GM18909 (cell line): ENCODE measurements at regions not wholly inside any gene's neighbourhood (a gene's known extent, or its start where the extent isn't known, plus 50 kb on each side); places are given as distances from the start of the nearest gene placed in this dataset.
A peak's percentile ranks its signal among the peaks of the same experiment; 100 is the strongest.

Experiments
- ATAC-seq: cut with Tn5 transposase; IDR thresholded peaks from one replicate; pipeline ENCODE4 v1.9.1; 2021; ENCODE audit warnings: mild to moderate bottlenecking; ENCODE audit not compliant: unreplicated experiment, poor library complexity

- no peak for ATAC-seq
Observed at GRCh38 chr7:13060173-13060572, 372.7 kb downstream of the ARL4A start.

DNA sequence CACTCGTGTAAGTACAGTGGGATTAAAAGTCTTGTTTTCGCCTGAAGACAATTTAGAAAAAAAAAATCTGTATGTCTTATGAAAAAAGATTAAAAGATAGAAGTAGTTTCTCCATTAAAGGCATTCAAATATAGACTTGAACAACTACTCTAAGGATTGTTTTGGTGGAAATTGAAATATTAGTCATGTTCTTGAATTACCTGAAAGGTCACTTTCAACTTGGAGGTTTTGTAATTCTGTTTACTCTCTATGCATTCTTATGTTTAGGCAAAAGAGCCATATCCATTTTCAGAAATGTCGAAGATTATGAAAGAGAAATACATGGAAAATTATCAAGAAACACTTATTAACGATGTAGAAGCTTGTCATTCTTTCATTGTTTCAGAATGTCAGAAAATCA is 373.7 kb downstream of the ARL4A start:
- no peak for ATAC-seq

DNA sequence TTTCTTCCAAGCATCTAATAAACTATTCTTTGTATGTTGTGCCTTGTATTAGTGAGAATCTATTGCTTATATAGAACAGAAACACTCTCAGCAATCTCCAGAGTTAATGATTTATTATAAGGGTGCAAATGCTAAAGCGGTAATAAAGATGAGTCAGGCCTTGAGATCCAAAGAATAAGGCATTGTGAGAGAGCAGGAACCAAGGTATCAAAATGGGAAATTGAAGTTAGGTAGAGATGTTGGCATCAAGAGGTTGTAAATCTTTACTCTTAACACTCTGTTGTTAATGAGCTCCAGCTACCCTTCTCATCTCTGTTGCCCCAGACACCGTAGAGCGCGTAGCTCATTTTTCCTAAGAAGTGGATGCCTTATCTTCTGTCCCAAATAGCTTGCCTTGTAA is 375.2 kb downstream of the ARL4A start:
- ATAC-seq, result no peak

- ATAC-seq, result no peak
Observed at GRCh38 chr7:13067036-13067435, 379.6 kb downstream of the ARL4A start.

GRCh38 chr7:13068032-13068431 is 380.6 kb downstream of the ARL4A start:
- no peak for ATAC-seq

DNA sequence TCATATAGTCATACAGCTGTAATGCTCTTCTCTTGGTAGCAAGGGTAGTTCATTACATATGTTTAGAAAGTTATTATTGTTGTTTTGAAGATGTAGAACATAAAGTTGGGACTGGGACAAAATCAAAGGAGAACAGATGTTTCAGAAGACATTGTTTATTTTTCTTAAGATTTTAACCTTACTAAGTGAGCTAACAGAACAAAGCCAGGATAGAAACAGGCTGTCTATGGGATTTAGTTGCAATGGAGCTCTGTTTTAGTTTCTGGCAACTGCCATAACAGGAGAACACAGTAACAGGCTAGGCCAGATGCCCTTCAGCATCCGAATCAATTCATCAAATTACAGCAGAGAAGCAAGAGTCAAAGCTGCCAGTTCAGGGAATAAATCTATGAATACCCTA is 382.4 kb downstream of the ARL4A start:
- no peak for ATAC-seq

GRCh38 chr7:13072014-13072413 is 384.6 kb downstream of the ARL4A start:
- no peak for ATAC-seq

- ATAC-seq, result no peak
Observed at GRCh38 chr7:13077466-13077865, 390.0 kb downstream of the ARL4A start.

DNA sequence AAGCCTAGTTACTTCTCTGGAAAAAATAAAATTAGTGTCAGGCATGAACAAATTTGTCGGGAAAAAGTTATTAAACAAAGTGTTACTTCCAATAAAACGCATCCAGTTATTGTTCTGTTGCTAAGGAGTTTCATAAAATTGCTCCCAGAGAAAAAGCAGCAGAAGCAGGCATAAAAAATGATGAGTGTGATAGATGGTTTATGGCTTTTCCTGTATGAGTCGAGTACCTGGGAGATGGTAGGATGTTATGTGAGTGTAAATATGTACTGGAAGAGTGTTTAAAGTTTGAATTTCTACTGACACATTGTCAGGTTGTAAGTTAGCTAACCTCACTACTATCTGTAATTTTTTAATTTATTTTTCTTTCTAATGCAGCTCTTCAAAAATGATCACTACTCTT is 390.7 kb downstream of the ARL4A start:
- no peak for ATAC-seq

DNA sequence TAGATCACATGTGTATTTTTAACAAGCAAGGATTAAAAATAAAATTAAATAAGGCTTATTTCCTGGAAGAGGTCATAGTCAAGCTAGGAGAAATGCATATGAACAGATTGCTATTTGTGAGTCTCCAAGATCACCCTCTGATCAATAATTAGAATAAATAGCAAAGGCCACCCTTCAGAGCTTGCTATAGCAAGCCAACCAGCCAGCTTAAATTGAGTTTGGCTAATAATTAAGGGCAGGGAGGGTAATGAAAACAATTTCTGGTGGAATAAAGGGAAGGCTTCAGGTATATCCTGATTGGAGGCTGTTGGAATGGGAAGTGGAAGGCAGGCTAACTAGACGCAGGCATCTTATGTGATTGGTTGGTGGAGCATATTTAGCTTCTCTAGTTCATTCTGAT is 403.5 kb downstream of the ARL4A start:
- ATAC-seq, result no peak

DNA sequence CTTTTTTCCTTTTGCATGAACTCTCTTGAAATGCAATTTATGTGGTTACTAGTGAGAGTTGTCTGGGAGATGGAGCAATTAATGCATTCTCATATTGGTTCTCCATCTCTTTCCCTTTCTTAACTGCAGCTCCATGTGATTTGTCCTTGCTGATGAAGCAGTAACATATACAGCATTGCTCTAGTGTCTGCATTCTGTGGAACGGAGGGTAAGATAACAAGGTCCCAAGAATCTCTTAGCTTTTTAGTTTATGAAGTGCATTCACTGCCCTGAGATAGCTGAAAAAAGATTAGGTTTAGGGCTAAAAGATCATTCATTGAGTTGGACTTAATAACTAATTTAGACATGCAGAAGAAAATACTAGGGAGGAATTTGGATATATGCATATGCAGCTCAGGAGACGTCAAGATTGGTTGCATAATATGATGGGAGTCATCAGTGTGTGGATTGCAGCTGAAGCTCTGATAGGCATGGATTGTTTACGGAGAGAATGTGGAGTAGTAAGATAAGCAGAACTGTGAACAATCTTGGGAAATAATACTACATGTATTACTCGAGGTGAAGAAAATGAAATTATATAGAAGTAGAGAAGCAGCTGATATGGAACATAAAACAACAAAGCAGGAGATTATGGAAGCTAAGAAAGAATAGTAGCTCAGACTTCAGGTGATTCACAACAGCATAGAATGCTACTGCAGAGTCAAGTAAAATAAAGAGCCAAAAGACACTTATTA is 404.7 kb downstream of the ARL4A start:
- ATAC-seq, result no peak

DNA sequence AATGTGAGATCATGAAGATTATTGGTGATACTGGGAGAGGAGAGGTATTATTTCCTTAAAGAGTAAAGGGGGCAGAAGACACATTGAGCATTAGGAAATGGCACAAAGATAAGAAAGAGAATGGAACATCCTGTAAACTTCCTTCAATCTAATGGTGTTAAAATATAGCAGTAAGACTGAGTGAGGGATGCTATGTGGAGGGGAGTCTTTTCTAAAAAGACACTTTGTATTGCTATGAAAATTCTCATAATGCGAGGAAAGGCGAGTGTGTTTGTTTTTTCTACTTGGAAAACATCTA is 405.2 kb downstream of the ARL4A start:
- ATAC-seq, result no peak

DNA sequence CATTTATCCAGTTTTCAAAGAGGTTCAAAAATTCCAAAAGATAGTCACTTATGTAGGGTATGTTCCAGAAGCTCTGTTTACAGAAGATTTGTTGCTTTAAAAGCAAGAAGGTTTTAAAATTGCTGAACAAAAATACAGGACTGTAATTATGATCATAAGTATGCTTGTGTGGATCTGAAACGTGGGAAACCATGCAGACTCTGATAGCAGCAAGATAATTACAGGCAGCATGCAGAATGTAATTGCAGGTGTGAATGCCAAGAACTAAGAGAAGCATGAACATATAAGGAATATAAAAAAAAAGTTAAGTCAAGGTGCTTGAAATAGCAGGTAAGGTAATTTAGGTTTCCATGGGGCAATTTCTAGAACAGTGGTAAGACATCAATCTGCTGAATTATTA is 405.7 kb downstream of the ARL4A start:
- no peak for ATAC-seq

- no peak for ATAC-seq
Observed at GRCh38 chr7:13097499-13097898, 410.1 kb downstream of the ARL4A start.

- no peak for ATAC-seq
Observed at GRCh38 chr7:13098161-13098560, 410.7 kb downstream of the ARL4A start.

DNA sequence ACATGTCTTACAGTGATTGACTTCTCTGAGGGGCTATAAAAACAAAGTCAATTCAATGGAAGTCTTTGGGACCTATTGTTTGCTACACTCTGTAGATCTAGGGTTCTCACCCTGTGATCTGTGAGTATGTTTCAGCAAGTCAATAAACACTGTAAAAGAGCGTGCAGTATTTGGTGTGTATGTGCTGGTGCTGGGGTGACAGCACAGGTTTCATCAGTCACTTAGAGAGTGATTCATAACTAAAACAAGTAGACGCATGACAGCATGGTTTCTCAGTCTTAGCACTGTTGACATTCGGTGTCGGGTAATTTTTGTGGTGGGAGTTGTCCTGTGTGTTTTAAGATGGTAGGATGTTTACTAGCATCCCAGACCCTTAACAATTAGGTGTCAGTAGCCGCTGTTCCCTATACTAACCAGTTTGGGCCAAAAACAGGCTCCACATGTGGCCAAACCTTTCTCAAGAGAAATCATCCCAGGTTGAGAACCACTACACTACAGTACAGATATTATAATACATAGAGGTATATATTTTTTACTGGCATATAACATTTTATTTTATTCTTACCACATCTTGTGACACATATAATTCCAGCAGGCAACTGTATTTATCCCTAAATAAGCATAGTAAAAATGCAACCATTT is 411.8 kb downstream of the ARL4A start:
- peak; percentile 68 for ATAC-seq

- ATAC-seq, result no peak
Observed at GRCh38 chr7:13104128-13104527, 416.7 kb downstream of the ARL4A start.

DNA sequence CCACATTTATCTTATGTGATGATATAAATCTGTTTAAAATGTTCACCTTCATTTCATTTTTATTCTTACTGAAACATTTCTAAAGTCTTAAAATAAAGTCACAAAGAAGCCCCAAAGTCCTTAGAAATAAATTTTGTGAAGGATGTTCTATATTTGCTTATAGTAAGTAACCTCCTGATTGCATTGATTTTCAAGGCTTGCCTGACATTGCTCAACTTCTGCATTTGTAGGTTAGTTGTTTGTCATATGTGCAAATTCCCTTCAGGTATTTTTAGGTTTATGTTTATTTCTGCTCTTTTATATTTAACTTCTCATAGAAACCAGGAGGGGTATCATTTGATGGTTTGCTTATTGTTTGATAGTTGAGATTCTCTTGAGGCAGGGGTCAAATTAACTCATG is 417.8 kb downstream of the ARL4A start:
- ATAC-seq, result no peak

GRCh38 chr7:13106513-13106912 is 419.1 kb downstream of the ARL4A start:
- ATAC-seq, result no peak

- ATAC-seq, result no peak
Observed at GRCh38 chr7:13107291-13107690, 419.9 kb downstream of the ARL4A start.

DNA sequence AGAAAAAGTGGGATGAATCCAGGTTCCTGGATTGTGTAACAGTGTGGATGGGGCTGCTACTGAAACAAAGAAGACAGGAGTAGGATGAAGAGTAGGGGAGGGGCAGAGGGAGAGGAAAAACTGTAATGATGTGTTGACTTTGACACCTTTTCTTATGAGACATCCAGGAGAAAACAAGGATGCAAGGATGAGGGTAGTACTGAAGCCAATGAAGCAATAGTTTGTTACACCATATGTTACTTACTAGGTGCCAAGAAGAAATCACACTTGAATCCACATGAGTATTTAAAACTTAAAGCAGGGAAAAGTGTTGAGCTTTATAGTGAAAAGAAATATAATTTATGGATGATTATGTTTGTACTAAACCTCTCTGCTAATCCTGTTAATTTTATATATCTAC is 420.6 kb downstream of the ARL4A start:
- no peak for ATAC-seq

DNA sequence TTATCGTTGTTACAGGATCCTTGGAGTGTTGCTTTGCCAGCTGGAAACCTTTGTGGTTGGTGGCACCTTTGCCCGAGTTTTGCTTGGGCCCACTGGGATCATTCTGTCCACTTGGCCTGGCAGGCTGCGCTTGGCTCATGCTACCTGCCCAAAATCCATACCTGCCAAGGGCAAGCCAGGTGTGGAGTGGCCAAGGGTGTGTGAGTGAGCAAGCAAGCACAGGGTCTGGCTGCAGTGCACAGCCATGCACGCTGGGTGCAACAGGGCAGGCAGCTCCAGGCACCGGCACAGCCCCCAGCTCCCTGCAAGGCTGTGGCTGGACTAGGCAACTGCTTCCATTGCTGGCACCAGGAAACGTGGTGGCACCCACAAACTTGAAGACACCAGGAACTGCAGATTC is 421.8 kb downstream of the ARL4A start:
- ATAC-seq, result no peak
